ENCODE measurements at regions not wholly inside any gene's neighbourhood (a gene's known extent, or its start where the extent isn't known, plus 50 kb on each side); places are given as distances from the start of the nearest gene placed in this dataset.

GRCh38 chr2:5756272-5756671 is 64.1 kb downstream of the SOX11 start:
- no peak overlapping the region for H3K27ac Mint-ChIP-seq
- H2BK20ac ChIP-seq (ENCODE audit: low read depth, low read length, poor library complexity, severe bottlenecking) = no peak overlapping the region

More at GRCh38 chr2:5756272-5756671, 64.1 kb downstream of the SOX11 start:
- Histone ChIP-seq H3K79me1 (ENCODE audit: insufficient read depth, low read depth, low read length, poor library complexity, severe bottlenecking) (no peaks in the 10 kb centered on the region), H3K27ac (ENCODE audit: insufficient read length, low read depth, low read length) (no peak overlapping the region), H4K91ac (ENCODE audit: insufficient read length, low read depth, low read length) (no peak overlapping the region), H2BK120ac (ENCODE audit: low read depth, low read length, poor library complexity, severe bottlenecking) (no peak overlapping the region), H3T11ph (ENCODE audit: low read length) (no peak overlapping the region), H3K23me2 (ENCODE audit: insufficient read length, low read depth, low read length, poor library complexity, severe bottlenecking) (no peaks in the 10 kb centered on the region), H4K20me1 (ENCODE audit: control insufficient read depth, insufficient read depth, insufficient read length) (no peaks in the 10 kb centered on the region), H3K18ac (ENCODE audit: insufficient read length, low read depth, low read length) (no peak overlapping the region), H3K9ac (ENCODE audit: extremely low read depth, insufficient read length, low read length) (no peak overlapping the region), H2AFZ (ENCODE audit: low read length) (no peak overlapping the region), H3K4me1 (ENCODE audit: insufficient read depth, low read length) (no peaks in the 10 kb centered on the region), H4K8ac (replicated peaks; ENCODE audit: insufficient read length, low read depth, low read length) (peak overlapping the region; percentile 4), H3K4me2 (ENCODE audit: insufficient read depth, insufficient read length, low read length) (no peak overlapping the region), H3K56ac (ENCODE audit: insufficient read length, low read depth, low read length) (no peak overlapping the region), H2BK15ac (ENCODE audit: low read depth, low read length) (no peak overlapping the region), H2BK5ac (ENCODE audit: insufficient read length, low read length) (no peak overlapping the region), H2AK5ac (ENCODE audit: insufficient read length, low read length) (no peak overlapping the region), H3K27me3 (ENCODE audit: insufficient read depth, low read length) (no peaks in the 10 kb centered on the region), H4K5ac (ENCODE audit: insufficient read length, low read depth, low read length) (no peak overlapping the region), H2BK12ac (ENCODE audit: insufficient read length, low read depth, low read length) (no peak overlapping the region), H3K79me2 (ENCODE audit: insufficient read depth, low read length) (no peaks in the 10 kb centered on the region), H3K4ac (ENCODE audit: low read depth, low read length) (no peak overlapping the region), H3K14ac (ENCODE audit: insufficient read depth, low read length) (peak overlapping the region; percentile 12; the same call in 1 of the 2 replicates), H3K9me3 (ENCODE audit: control insufficient read depth, low read depth, low read length) (no peaks in the 10 kb centered on the region), H3K23ac (ENCODE audit: insufficient read length, low read depth, low read length) (no peak overlapping the region)
- H3K9me3 Mint-ChIP-seq = no peaks in the 10 kb centered on the region
- no peak for DNase-seq
- peaks cover 16 to 17% of the 10 kb centered on the region in 2 experiments for H3K4me1 Mint-ChIP-seq
- H3K36me3 Mint-ChIP-seq (ENCODE audit: insufficient read depth in 1 of 3, low read depth in 3 of 3) = no peaks in the 10 kb centered on the region
- TF ChIP-seq CTCF (conservative IDR thresholded peaks at IDR 0.05) = no peak
- no peak overlapping the region for H3K4me3 Mint-ChIP-seq
- WGBS (ENCODE audit: extremely low coverage, insufficient read length, low lambda C conversion rate) = no CpG with 5 or more reads among the region's 15 CpGs
- H3K27me3 Mint-ChIP-seq (ENCODE audit: low read depth) = no peaks in the 10 kb centered on the region; the same call in 1 of the 2 replicates

Data from H9 (cell line).